ENCODE measurements at regions not wholly inside any gene's neighbourhood (a gene's known extent, or its start where the extent isn't known, plus 50 kb on each side); places are given as distances from the start of the nearest gene placed in this dataset.
"Not testable (repeated sequence)": the region's sequence is repeated elsewhere in the genome, so short reads cannot be mapped to it uniquely, and the experiment has no call there.

DNA sequence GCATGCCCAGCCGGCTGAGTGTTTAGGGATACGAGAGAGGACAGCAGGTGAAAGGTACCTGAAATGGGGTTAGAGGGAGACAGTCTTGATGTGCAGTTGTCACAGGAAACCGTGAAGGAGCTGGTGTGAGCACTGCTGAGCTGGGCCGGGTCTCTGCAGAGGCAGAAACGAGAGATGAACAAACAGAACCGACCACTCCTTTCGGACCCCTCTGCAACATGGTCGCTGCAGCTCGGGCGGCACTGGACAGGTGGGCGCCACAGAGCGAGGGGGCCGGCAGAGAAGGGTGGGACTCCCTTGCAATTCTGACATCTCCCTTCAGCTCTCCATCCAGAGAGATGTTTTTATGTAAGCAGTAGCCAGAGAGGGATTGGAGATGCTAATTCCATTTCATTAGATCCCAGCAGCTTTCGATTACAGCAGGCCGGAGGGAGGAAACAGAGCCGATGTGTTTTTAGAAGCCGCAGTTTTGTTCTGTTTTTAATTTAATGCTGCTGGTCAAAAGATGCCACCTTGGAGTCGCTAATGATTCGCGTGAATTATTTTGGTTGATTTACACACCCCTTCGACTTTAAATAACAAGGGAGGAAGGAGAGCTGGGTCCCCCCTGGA is 86.3 kb upstream of the RPL38 start:
- no peak for DNase-seq (ENCODE audit: low spot score)

GRCh38 chr17:74117999-74118421 is 85.5 kb upstream of the RPL38 start:
- peak; percentile 52 for DNase-seq (ENCODE audit: low spot score)

DNA sequence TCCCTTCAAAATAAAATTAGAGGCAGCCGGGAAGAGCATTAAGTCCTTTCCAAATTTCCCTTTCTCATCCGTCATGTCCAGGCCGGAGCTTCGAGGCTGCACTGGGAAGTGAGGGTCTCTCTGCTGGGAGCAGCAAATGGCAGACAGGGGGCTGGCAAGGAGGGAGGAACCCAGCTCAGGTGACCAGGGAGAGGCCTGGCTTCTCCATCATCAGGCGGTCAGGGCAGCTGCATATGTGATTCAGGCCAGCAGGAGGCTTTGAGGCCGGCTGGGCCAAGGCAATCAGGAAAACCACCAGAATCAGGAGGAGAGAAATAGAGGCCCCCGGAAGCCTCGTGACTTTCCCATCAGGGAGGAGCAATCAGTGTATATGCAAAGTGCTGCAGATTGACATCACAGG is 85.0 kb upstream of the RPL38 start:
- peak; percentile 87 for DNase-seq (ENCODE audit: low spot score)

DNA sequence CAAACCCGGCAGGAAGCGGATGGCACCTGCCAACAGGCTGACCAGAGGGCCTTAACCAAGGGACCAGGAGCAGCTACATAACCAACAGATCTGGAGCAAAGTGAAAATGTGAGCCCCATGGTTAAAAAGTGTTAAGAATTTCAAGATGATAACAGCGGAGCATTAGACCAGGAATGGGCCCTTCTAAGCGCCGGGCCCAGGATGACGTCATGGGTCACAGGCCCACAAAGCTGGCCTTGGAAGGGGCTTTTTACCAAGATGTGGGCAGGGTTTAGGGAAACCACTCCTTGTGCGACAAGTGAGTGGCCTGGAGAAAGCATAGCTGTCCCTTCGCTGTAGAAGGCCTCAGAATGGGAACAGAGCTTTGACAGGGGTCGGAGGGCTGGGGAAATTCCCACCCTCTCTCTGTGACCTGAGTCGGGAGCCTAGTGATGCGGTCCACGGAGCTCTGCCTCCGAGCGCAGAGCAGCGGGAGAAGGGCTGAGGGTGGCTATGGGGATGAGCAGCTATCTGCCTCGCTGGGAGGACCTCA is 84.4 kb upstream of the RPL38 start:
- no peak for DNase-seq (ENCODE audit: low spot score)

- no peak for DNase-seq (ENCODE audit: low spot score)
These were observed 83.5 kb upstream of the RPL38 start for GRCh38 chr17:74119965-74120364.

DNA sequence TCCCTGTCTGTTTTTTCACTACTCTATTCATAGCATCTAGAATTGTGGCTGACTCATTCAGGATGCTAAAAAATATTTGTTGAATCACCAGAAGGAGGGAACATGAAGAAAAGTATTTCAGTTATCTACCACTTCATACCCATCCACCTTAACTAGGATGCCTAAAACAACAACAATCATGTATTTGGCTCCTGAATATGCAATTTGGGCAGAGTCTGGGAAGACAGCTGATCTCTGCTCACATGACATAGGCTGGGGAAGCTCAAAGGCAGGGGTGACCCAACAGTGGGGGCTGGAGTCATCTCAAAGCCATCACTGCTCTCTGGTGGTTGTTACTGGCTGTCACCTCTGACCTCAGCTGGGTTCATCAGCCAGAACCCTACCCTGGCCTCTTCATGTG is 80.1 kb upstream of the RPL38 start:
- DNase-seq (ENCODE audit: low spot score), result no peak

DNA sequence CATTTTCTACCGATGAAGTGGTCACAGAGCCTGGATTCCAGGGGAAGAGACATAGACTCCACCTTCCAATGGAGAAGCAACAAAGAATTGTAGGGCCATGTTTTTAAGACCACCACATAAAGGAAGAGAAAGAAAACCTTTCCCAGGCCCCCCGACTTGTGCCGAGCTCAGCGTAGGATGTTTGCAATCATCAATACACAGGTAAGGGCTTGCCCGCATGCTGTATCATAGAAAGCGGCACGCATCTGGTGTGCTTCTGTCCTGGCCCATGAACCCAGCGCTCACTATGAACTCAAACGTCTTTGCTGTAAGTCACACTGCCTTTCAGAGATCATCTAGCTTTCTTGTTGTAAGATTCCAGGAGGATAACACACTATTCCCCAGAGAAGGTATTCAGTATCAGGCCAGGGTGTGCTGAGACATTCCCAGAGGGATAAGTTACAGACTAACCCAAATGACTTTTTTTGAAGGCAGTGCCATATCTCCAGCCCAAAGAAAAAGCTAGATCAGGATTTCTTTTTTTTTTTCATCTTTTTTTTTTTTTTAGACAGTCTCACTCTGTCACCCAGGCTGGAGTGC is 79.5 kb upstream of the RPL38 start:
- DNase-seq (ENCODE audit: low spot score), result no peak

DNA sequence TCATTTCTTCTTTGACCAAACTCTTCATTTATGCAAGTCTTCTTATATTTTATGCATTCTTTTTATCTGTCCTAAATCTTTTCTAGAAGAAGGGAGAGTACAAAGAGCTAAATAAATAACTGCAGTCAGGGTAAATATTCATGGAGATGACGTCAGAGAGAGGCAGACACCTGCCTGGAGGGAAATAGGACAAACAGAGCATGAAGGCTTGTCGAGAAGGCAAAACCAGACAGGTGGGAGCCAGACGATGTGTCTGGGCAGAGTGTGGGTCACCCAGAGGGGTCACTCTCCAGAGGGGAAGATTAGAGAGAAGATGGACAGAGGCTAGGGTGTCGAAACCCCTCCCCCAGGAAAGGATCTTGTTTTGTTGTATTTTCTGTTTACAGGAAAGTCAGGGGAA is 78.3 kb upstream of the RPL38 start:
- no peak for DNase-seq (ENCODE audit: low spot score)

- DNase-seq (ENCODE audit: low spot score), result no peak
These were observed 77.1 kb upstream of the RPL38 start for GRCh38 chr17:74126179-74126900.

DNA sequence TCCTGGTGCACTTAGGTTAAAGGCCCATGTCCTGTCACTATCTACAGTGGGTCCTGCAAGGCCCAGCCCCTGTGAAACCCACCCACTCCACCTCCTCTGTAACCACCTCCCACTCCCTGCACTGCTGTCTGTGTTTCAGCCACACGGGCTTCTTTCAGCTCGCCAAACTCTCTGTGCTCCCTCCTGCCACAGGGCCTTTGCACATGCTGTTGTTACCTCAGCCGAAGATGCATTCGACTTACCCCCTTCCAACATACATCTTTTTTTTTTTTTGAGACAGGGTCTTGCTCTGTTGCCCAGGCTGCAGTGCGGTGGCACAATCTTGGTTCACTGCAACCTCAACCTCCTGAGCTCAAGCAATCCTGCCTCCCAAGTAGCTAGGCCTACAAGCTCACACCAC is 76.5 kb upstream of the RPL38 start:
- no peak for DNase-seq (ENCODE audit: low spot score)

DNA sequence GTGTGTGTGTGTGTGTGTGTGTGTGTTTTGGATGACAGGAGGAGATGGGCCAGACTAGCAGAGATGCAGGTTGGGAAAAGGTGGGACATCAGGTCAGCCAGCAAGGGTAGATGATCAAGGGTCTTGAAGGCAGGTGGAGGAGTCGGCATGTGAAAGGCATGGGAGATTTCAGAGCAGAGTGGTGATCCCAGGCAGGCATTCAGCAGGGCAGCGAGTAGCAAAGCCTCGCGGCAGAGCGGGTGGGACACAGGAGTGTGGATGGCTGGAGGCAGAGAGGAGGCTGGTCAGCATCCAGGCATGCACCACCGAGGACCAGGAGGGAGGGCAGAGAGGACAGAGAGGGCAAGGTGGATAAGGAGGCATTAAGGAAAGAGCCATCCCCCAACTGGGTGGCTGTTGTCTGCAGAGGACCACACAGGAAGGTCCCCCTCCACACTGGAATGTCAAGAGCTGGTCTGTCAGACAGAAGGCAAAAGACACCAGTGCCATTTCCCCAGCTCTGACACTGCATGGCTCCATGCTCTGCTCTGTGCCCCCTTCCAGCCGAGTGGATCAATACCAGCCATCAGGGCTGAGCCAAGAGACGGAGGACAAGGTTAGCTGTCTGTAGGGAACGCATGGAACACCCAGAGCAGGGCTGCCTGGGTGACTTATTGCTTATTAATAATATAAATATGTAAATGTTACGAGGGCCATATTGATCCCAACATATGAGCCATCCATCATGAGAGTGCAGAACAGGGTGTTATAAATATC is 74.8 kb upstream of the RPL38 start:
- no peak for DNase-seq (ENCODE audit: low spot score)

DNA sequence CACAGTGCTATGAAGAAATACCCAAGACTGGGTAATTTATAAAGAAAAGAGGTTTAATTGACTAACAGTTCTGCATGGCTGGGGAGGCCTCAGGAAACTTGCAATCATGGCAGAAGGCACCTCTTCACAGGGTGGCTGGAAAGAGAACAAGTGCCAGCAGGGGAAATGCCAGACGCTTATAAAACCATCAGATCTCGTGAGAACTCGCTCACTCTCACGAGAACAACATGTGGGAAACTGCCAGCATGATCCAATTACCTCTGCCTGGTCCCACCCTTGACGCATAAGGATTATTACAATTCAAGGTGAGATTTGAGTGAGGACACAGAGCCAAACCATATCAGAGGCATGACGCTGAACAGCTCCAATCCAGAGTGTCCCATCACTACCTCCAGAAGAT is 73.7 kb upstream of the RPL38 start:
- DNase-seq (ENCODE audit: low spot score), result not testable (repeated sequence)

GRCh38 chr17:74130276-74130675 is 73.2 kb upstream of the RPL38 start:
- no peak for DNase-seq (ENCODE audit: low spot score)

DNA sequence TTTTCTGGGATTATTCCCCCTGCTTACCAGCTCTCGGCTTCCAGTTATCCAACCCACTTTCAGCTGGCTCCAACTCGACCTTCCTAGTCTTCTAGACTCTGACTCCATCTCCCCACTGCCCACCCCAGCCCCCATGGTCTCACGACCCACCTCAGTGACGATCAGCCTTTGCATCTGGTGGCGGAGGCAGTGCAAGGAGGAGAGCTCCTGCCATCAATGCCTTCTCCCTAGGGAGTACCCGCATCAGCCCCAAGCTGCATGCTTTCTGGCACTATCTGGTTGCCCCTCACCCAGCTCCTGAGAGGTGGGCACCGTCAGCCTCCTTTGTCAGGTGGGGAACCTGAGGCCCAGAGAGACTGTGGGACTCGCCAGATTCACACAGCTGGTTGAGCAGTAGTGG is 72.6 kb upstream of the RPL38 start:
- no peak for DNase-seq (ENCODE audit: low spot score)

DNA sequence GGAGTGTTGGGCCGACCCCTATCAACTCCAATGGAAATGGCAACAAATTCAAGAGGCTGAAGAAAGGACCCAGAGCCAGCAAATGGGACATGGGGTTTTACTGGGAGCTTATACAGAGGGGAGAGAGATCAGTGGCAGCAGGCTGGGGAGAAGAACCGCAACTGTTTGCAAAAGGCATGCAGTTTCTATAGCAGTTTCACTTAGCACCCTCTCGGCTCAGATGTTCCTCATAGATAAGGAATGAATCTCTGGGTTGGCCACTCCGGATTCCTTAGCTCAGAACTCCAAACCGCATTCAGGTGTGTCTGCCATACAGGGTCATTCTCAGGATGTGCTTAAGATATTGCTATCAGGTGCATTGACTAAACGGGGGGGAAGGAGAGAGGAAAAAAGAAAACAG is 71.1 kb upstream of the RPL38 start:
- DNase-seq (ENCODE audit: low spot score), result no peak

DNA sequence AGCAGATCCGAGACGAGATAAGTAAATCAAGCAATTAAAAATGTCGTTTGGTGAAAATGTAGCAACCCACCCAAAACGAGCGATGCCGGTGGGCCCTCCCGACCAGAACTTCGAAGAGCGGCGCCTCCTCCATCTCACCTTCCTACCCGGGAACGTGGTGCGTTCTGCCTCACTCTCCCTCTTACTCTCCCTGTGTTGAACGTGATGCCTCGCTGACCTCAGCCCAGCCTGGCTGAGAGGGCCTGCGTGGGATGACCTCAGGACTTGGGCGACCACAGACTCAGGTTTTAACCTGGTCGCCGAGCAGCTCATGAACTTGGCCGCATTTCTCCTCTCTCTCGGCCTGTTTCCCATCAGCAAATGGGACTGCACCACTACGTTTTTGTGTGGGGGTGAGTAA is 69.7 kb upstream of the RPL38 start:
- DNase-seq (ENCODE audit: low spot score), result peak; percentile 7

DNA sequence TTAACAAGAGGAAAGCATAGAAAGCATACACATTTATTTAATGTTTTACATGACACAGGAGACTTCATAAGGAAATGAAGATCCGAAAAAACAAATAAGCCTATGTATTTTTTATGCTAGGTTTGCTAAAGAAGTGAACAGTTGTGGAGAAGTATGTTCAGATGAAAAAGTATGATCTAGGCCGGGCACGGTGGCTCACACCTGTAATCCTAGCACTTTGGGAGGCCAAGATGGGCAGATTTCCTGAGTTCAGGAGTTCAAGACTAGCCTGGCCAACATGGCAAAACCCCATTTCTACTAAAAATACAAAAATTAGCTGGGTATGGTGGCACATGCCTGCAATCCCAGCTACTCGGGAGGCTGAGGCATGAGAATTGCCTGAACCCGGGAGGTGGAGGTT is 69.2 kb upstream of the RPL38 start:
- DNase-seq (ENCODE audit: low spot score), result not testable (repeated sequence)

DNA sequence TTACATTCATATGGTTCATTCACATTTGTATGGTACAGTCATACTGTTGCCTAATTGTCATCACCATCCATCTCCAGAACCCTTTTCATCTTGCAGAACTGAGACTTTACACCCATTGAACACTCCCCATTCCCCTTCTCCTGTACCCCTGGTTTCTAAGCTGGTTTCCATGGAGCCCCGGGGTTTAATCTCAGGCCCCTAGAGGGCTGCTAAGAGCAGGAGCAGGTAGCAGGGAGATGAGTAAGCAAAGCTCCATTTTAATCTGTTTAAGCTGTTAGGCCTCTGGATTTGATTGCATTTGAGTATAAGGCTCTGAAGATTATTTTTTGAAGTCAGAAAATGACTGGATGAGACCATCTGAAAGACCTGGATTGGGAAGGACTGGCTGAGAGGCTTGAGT is 68.5 kb upstream of the RPL38 start:
- DNase-seq (ENCODE audit: low spot score), result no peak

DNA sequence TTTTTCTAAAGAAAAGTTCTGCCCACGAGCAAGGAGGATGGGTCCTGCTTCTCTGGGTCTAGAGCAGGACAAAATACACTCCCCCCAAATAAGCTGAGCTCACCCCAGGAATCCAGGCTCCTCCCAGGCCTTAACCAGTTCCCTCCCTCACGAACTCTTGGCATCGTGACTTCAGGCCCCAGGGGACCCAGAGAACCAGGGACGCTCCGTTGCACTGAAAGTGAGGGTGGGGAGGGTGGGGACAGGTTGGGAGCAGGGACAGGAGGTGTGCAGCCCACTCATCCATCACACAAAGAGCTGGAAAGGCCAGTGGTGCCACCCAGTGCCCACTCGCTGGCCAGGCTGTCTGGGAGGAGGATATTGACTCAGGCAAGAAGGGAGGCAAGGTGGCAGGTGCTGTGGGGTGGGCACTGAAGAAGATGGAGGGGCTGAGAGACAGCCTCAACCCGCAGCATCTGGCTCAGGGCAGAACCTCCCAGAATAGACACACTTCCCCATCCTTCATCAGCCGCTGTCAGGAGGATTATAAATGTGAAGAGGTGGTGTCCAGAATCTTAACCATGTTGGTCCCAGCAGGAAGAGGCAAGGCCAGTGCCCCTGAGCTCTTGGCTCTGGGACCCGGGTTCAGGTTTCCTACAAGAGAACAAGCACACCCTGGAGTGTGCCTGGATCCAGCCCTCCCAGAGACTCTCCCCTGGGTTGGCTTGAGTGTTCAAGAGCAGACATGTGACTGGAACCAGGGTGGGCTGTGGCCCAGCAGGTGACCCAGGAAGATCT is 67.9 kb upstream of the RPL38 start:
- no peak for DNase-seq (ENCODE audit: low spot score)

DNA sequence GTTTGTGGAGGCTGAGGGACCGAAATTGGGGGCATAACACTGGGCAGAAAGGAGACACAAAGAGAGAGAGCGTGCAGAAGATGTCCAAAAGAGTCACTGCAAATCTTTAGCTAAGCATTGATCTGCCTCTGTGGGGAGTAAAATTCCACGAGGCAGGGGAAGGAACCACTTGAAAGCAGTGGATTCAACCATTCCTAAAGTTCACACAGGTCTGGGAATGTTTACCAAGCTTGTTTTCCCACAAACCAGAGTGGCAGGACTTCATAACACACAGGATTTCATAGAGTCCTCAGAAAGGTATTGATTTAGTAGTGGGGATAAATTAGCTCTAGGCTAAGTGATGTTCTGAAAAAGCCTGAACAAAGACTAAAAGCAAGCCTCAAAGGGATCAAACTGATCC is 66.1 kb upstream of the RPL38 start:
- DNase-seq (ENCODE audit: low spot score), result no peak

- DNase-seq (ENCODE audit: low spot score), result no peak
These were observed 64.4 kb upstream of the RPL38 start for GRCh38 chr17:74139120-74139519.

DNA sequence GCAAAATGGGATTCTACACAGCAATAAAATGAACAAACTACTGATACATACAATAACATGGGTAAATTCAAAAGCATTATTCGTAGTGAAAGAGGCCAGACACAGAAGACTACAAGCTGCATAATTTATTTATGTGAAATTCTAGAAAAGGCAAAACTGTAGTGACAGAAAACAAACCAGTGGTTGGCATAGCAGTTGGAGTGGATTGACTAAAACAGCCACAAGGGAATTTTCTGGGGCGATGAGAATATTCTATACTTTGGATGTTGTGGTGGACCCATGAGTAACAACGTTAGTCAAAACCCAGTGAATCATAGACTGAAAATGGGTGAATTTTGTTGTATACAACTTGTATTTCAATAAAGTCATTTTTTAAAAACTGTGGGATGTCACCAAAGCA is 63.2 kb upstream of the RPL38 start:
- no peak for DNase-seq (ENCODE audit: low spot score)

Data from iPS-NIHi11 (cell line).